ENCODE measurements at regions not wholly inside any gene's neighbourhood (a gene's known extent, or its start where the extent isn't known, plus 50 kb on each side); places are given as distances from the start of the nearest gene placed in this dataset.

- TF ChIP-seq, protein P1, sequence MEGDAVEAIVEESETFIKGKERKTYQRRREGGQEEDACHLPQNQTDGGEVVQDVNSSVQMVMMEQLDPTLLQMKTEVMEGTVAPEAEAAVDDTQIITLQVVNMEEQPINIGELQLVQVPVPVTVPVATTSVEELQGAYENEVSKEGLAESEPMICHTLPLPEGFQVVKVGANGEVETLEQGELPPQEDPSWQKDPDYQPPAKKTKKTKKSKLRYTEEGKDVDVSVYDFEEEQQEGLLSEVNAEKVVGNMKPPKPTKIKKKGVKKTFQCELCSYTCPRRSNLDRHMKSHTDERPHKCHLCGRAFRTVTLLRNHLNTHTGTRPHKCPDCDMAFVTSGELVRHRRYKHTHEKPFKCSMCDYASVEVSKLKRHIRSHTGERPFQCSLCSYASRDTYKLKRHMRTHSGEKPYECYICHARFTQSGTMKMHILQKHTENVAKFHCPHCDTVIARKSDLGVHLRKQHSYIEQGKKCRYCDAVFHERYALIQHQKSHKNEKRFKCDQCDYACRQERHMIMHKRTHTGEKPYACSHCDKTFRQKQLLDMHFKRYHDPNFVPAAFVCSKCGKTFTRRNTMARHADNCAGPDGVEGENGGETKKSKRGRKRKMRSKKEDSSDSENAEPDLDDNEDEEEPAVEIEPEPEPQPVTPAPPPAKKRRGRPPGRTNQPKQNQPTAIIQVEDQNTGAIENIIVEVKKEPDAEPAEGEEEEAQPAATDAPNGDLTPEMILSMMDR (IDR thresholded peaks at IDR 0.05), result no peak
- no peak for TF ChIP-seq POLR2A (IDR thresholded peaks at IDR 0.05)
These were observed 396.0 kb upstream of the USP24 start for GRCh38 chr1:55611123-55611522.

All from lower leg skin (tissue), 3 donors.